RWPE2 (cell line): ENCODE measurements at regions not wholly inside any gene's neighbourhood (a gene's known extent, or its start where the extent isn't known, plus 50 kb on each side); places are given as distances from the start of the nearest gene placed in this dataset.

Source experiments
- ATAC-seq: fragments of 200-7000 bp; cut with Tn5 transposase; 3 replicates; pipeline ENCODE4 v1.9.1; 2021; ENCODE audit warnings: low read depth
- DNase-seq: peaks from one replicate; pipeline ENCODE4 v3.0.0-alpha.2; 2020; ENCODE audit warnings: low spot score
- H3K27ac ChIP-seq: fragments of 450-650 bp; 2 replicates; pipeline ENCODE4 v1.5.1; 2017; ENCODE audit warnings: mild to moderate bottlenecking; ENCODE audit not compliant: poor library complexity, severe bottlenecking
- H3K27me3 ChIP-seq: fragments of 250-450 bp; sonication (Bioruptor Pico); 2 replicates; pipeline ENCODE4 v1.5.1; 2021; ENCODE audit warnings: mild to moderate bottlenecking, moderate library complexity; ENCODE audit not compliant: insufficient read depth, poor library complexity, severe bottlenecking
- H3K36me3 ChIP-seq: fragments of 250-450 bp; sonication (Bioruptor Pico); 2 replicates; pipeline ENCODE4 v1.5.1; 2020; ENCODE audit warnings: low read depth, mild to moderate bottlenecking, moderate library complexity
- H3K4me1 ChIP-seq: fragments of 250-450 bp; sonication (Bioruptor Pico); 2 replicates; pipeline ENCODE4 v1.5.1; 2021; ENCODE audit warnings: mild to moderate bottlenecking, moderate library complexity; ENCODE audit not compliant: insufficient read depth, poor library complexity, severe bottlenecking
- H3K4me3 ChIP-seq: fragments of 250-450 bp; sonication (Bioruptor Pico); 2 replicates; pipeline ENCODE4 v1.5.1; 2021; ENCODE audit warnings: mild to moderate bottlenecking, moderate library complexity; ENCODE audit not compliant: severe bottlenecking
- H3K9me3 ChIP-seq: fragments of 250-450 bp; sonication (Bioruptor Pico); 2 replicates; pipeline ENCODE4 v1.5.1; 2021; ENCODE audit warnings: mild to moderate bottlenecking, moderate library complexity; ENCODE audit not compliant: severe bottlenecking
- TF ChIP-seq, protein P1 (sequence below): fragments of 450-650 bp; IDR thresholded peaks from one replicate; pipeline ENCODE4 v1.5.1; 2017; ENCODE audit warnings: mild to moderate bottlenecking, moderate library complexity; ENCODE audit not compliant: poor library complexity, severe bottlenecking

DNA sequence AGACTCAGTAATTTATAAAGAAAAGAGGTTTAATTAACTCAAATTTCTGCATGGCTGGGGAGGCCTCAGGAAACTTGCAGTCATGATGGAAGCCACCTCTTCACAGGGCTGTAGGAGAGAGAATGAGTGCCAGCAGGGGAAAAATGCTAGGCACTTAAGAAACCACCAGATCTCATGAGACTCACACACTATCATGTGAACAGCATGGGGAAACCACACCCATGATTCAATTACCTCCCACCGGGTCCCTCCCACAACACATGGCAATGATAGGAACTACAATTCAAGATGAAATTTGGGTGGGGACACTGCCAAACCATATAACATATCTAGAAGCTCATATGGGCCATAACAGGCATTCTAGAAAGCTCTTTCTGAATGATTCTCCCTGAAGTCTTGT, 190.3 kb downstream of the WNT5A start:
- H3K27ac ChIP-seq, result no peak overlapping the region
- H3K4me3 ChIP-seq, result no peak overlapping the region
- no peak for ATAC-seq
- no peak for DNase-seq
- H3K27me3 ChIP-seq, result peaks cover 2% of the 10 kb centered on the region
- no peaks in the 10 kb centered on the region for H3K36me3 ChIP-seq
- TF ChIP-seq, protein P1, sequence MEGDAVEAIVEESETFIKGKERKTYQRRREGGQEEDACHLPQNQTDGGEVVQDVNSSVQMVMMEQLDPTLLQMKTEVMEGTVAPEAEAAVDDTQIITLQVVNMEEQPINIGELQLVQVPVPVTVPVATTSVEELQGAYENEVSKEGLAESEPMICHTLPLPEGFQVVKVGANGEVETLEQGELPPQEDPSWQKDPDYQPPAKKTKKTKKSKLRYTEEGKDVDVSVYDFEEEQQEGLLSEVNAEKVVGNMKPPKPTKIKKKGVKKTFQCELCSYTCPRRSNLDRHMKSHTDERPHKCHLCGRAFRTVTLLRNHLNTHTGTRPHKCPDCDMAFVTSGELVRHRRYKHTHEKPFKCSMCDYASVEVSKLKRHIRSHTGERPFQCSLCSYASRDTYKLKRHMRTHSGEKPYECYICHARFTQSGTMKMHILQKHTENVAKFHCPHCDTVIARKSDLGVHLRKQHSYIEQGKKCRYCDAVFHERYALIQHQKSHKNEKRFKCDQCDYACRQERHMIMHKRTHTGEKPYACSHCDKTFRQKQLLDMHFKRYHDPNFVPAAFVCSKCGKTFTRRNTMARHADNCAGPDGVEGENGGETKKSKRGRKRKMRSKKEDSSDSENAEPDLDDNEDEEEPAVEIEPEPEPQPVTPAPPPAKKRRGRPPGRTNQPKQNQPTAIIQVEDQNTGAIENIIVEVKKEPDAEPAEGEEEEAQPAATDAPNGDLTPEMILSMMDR, result no peak
- H3K9me3 ChIP-seq, result no peaks in the 10 kb centered on the region
- H3K4me1 ChIP-seq, result no peaks in the 10 kb centered on the region

DNA sequence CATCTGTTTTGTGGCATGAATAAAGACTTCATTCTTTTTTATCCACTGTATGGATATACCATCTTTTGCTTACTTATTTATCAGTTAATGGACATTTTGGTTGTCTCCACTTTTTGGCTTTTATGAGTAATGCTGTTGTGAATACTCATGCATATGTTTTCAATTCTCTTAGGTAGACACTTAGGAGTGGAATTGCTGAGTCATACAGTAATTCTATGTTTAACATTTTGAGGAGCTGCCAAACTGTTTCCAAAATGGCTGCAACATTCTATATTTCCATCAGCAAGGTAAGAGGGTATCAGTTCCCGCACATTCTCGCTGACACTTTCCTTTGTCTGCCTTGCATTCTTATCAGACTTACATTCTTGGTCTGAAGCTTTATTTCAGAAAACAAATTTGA, 191.1 kb downstream of the WNT5A start:
- Histone ChIP-seq H3K4me3 (no peak overlapping the region), H3K4me1 (no peaks in the 10 kb centered on the region), H3K9me3 (no peaks in the 10 kb centered on the region), H3K36me3 (no peaks in the 10 kb centered on the region), H3K27me3 (peaks cover 2% of the 10 kb centered on the region), H3K27ac (no peak overlapping the region)
- ATAC-seq (no peak), DNase-seq (no peak)
- TF ChIP-seq, protein P1, result no peak

DNA sequence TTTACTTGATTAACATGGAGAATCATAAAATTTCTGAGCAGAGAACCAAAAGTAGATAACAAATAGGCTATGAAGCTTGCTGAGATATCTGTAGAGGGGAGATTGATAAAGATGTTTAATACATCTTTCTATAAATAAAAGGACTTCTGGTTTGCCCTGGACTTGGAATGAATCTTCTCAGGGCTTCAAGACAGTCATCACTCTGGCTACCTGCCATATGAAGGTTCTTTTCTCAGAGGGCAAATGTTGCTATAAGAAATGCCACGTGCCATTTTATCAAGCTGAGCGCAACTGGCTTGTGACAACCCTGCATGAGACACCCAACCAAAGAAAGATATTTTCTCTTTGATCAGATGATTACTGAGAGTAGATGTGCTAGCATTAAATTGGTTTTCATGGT, 192.5 kb downstream of the WNT5A start:
- no peaks in the 10 kb centered on the region for H3K9me3 ChIP-seq
- TF ChIP-seq, protein P1, result no peak
- H3K27ac ChIP-seq, result no peak overlapping the region
- DNase-seq, result no peak
- H3K36me3 ChIP-seq, result no peaks in the 10 kb centered on the region
- H3K4me1 ChIP-seq, result no peaks in the 10 kb centered on the region
- peaks cover 2% of the 10 kb centered on the region for H3K27me3 ChIP-seq
- H3K4me3 ChIP-seq, result no peak overlapping the region
- no peak for ATAC-seq

DNA sequence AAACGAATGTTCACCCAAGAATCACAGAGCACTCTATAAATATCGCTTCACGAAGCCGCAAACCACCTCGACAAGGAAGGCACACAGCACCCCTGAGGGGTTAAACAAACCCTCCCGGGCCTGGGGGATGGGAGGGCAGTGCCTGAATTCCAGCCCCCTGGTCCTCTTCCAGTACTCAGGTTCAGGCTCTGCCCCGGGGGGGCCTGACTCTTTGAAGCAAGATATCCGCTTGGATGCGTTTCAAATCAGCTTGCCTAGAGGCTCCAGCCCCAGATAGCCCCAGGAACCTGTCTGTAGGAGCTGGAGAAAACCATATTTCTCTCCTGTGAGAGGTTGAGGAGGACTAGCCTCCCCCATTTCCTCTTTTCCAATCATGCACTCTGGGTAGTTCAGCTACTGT, 194.7 kb downstream of the WNT5A start:
- Histone ChIP-seq H3K4me3 (no peak overlapping the region), H3K9me3 (no peaks in the 10 kb centered on the region), H3K4me1 (no peaks in the 10 kb centered on the region), H3K27me3 (peaks cover 2% of the 10 kb centered on the region), H3K36me3 (no peaks in the 10 kb centered on the region), H3K27ac (no peak overlapping the region)
- TF ChIP-seq, protein P1, result no peak
- ATAC-seq (no peak), DNase-seq (no peak)

DNA sequence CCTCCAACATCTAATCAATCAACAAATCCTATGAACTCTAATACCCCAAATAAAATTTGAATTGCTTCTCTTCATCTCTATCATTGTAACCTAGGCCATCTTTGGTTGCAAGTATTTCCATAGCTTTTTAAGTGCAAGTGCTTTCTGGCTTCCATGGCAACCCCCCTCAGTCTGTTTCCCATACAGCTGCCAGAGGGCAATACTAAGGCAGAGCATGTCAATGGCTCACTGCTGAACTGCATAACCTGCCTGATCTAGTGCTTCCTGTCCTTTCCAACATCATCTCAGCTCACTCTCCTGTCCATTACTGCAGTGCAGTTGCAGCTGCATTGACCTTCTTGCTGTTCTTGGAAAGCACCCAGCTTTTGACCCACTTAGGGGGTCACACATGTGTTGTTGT, 198.4 kb downstream of the WNT5A start:
- no peak for ATAC-seq
- no peak for DNase-seq
- H3K4me3 ChIP-seq, result no peak overlapping the region
- no peaks in the 10 kb centered on the region for H3K36me3 ChIP-seq
- no peaks in the 10 kb centered on the region for H3K4me1 ChIP-seq
- H3K27ac ChIP-seq, result no peak overlapping the region
- no peaks in the 10 kb centered on the region for H3K9me3 ChIP-seq
- peaks cover 2% of the 10 kb centered on the region for H3K27me3 ChIP-seq
- TF ChIP-seq, protein P1, result no peak
